HEK293 (cell line): ENCODE measurements at regions not wholly inside any gene's neighbourhood (a gene's known extent, or its start where the extent isn't known, plus 50 kb on each side); places are given as distances from the start of the nearest gene placed in this dataset.

Experiments
- CTCF ChIA-PET: fragments of 350-600 bp; formaldehyde crosslinking; extraction: SDS; loops from one replicate; lab custom pipeline; 2021; ENCODE audit warnings: antibody characterized with exemption; lab: Yijun Ruan, JAX
- POLR2A ChIA-PET: fragments of 300-600 bp; formaldehyde crosslinking; extraction: SDS; loops from one replicate; lab custom pipeline; 2020; ENCODE audit warnings: antibody characterized with exemption, inconsistent platforms; lab: Yijun Ruan, JAX
- H3K27ac ChIP-seq: fragments of 200-500 bp; sonication (Bioruptor generic); 2 replicates; pipeline ENCODE4 v1.5.1; 2014; ENCODE audit warnings: low read depth, low read length, control low read depth, inconsistent platforms; ENCODE audit errors: extremely low read depth
- H3K36me3 ChIP-seq, 2 experiments: fragments of 200-500 bp in 1 of 2; sonication (Bioruptor generic) in 1 of 2; 1 replicate in 1 of 2; 2 replicates in 1 of 2; pipeline ENCODE4 v1.5.1; 2014 to 2017; ENCODE audit warnings: inconsistent platforms in 2 of 2, low read length in 2 of 2; ENCODE audit not compliant: control insufficient read depth in 2 of 2, insufficient read depth in 1 of 2
- H3K4me1 ChIP-seq: fragments of 200-500 bp; sonication (Bioruptor generic); 2 replicates; pipeline ENCODE4 v1.5.1; 2014; ENCODE audit warnings: mild to moderate bottlenecking, low read length, inconsistent platforms; ENCODE audit not compliant: control insufficient read depth, insufficient read depth
- H3K4me3 ChIP-seq: 2 replicates; pipeline ENCODE4 v1.5.1; 2011; ENCODE audit warnings: low read depth, mild to moderate bottlenecking, control low read depth, low read length, moderate library complexity
- H3K9me3 ChIP-seq: fragments of 200-500 bp; sonication (Bioruptor generic); 2 replicates; pipeline ENCODE4 v1.5.1; 2014; ENCODE audit warnings: low read depth, low read length, inconsistent platforms; ENCODE audit not compliant: control insufficient read depth, insufficient read depth
- EGR2 ChIP-seq: fragments of 450-650 bp; formaldehyde crosslinking; IDR thresholded peaks from 2 replicates; pipeline ENCODE4 v1.5.1; 2016; ENCODE audit warnings: low read depth, missing biosample characterization, missing genetic modification characterization
- FEZF1 ChIP-seq: fragments of 450-650 bp; formaldehyde crosslinking; IDR thresholded peaks from 2 replicates; pipeline ENCODE4 v1.5.1; 2016; ENCODE audit warnings: missing biosample characterization, missing genetic modification characterization
- GLIS2 ChIP-seq: fragments of 450-650 bp; formaldehyde crosslinking; IDR thresholded peaks from 2 replicates; pipeline ENCODE4 v1.5.1; 2016; ENCODE audit warnings: missing biosample characterization, missing genetic modification characterization
- KLF7 ChIP-seq: fragments of 450-650 bp; formaldehyde crosslinking; IDR thresholded peaks from 2 replicates; pipeline ENCODE4 v1.5.1; 2016; ENCODE audit warnings: missing biosample characterization, missing genetic modification characterization, borderline replicate concordance
- ZBTB11 ChIP-seq: fragments of 450-650 bp; formaldehyde crosslinking; conservative IDR thresholded peaks from 2 replicates; pipeline ENCODE4 v1.5.1; 2016; ENCODE audit warnings: low read depth, missing biosample characterization, missing genetic modification characterization
- ZBTB7A ChIP-seq: fragments of 450-650 bp; formaldehyde crosslinking; IDR thresholded peaks from 2 replicates; pipeline ENCODE4 v1.5.1; 2016; ENCODE audit warnings: low read depth, missing biosample characterization, missing genetic modification characterization
- ZNF202 ChIP-seq: fragments of 450-650 bp; formaldehyde crosslinking; IDR thresholded peaks from 2 replicates; pipeline ENCODE4 v1.5.1; 2016; ENCODE audit warnings: missing biosample characterization, missing genetic modification characterization, borderline replicate concordance
- ZNF292 ChIP-seq: fragments of 450-650 bp; formaldehyde crosslinking; IDR thresholded peaks from 2 replicates; pipeline ENCODE4 v1.5.1; 2016; ENCODE audit warnings: low read depth, missing biosample characterization, missing genetic modification characterization, borderline replicate concordance
- ZNF366 ChIP-seq: fragments of 450-650 bp; formaldehyde crosslinking; conservative IDR thresholded peaks from 2 replicates; pipeline ENCODE4 v1.5.1; 2016; ENCODE audit warnings: missing biosample characterization, missing genetic modification characterization
- ZNF394 ChIP-seq: fragments of 450-650 bp; formaldehyde crosslinking; IDR thresholded peaks from 2 replicates; pipeline ENCODE4 v1.5.1; 2016; ENCODE audit warnings: missing biosample characterization, missing genetic modification characterization, mild to moderate bottlenecking, moderate library complexity, borderline replicate concordance
- ZNF423 ChIP-seq: fragments of 450-650 bp; formaldehyde crosslinking; IDR thresholded peaks from 2 replicates; pipeline ENCODE4 v1.5.1; 2016; ENCODE audit warnings: missing biosample characterization, missing genetic modification characterization
- ZNF561 ChIP-seq: fragments of 450-650 bp; IDR thresholded peaks from 2 replicates; pipeline ENCODE4 v1.5.1; 2018; ENCODE audit warnings: missing biosample characterization, missing genetic modification characterization, borderline replicate concordance
- ZNF76 ChIP-seq: fragments of 450-650 bp; formaldehyde crosslinking; IDR thresholded peaks from 2 replicates; pipeline ENCODE4; 2016; ENCODE audit warnings: low read depth, missing biosample characterization, missing genetic modification characterization, borderline replicate concordance
- ZNF768 ChIP-seq: fragments of 450-650 bp; formaldehyde crosslinking; IDR thresholded peaks from 2 replicates; pipeline ENCODE4 v1.5.1; 2018; ENCODE audit warnings: missing biosample characterization, mild to moderate bottlenecking, missing genetic modification characterization
- TF ChIP-seq, protein P1 (sequence below): fragments of 450-650 bp; formaldehyde crosslinking; IDR thresholded peaks from 2 replicates; pipeline ENCODE4 v1.5.1; 2017; ENCODE audit warnings: missing biosample characterization, missing genetic modification characterization
- TF ChIP-seq, protein P2 (sequence below): fragments of 450-650 bp; formaldehyde crosslinking; IDR thresholded peaks from 2 replicates; pipeline ENCODE4 v1.5.1; 2016; ENCODE audit warnings: missing biosample characterization, missing genetic modification characterization
- TF ChIP-seq, protein P3 (sequence below): fragments of 450-650 bp; formaldehyde crosslinking; IDR thresholded peaks from 2 replicates; pipeline ENCODE4 v1.5.1; 2016; ENCODE audit warnings: missing biosample characterization, missing genetic modification characterization
- TF ChIP-seq, protein P4 (sequence below): fragments of 450-650 bp; formaldehyde crosslinking; IDR thresholded peaks from 2 replicates; pipeline ENCODE4 v1.5.1; 2017; ENCODE audit warnings: missing biosample characterization, missing genetic modification characterization

DNA sequence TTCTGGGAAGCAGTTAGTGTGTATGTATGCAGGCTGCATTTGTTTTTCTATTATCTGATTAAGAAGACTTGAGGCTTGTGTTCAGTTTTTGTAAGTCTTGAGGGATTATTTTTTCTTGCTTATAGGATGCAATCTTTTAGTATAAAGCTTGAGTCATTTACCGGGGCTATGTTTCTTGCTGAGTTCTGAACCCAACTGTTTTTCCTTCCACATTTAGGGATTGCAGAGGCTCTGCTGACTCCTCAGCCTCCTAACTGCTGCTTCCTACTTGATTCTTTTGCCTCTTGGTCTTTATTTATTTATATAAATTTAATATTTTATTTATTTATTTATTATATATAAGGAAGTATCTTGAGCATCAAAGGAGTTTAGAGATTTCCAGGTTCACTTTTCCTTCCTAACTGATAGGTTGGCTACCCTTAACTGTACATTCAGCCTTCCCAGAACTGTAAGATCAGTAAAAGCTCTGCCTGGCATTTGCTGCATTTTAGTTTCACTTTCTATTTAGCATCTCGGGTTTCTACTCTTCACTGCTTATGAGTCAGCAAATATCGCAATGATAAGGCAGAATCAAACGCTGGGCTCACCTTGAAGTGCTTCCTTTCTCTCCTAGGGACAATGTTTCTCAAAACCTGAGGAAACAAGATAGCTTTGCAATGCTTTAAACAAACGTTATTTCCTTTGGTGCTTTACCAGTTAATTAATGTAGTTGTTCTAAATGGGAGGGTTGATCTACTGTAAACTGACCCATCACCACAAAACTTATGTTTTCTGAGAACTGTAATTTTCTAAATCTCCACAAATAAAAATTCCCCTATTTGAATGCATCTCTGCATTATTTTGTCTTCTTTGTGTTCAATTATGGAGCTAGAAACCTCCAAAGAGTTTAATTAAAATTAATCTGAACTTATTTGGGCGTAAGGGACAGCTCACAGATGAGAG lies 1183.7 kb upstream of the TMEM132C start (continued):
- TF ChIP-seq, protein P1, sequence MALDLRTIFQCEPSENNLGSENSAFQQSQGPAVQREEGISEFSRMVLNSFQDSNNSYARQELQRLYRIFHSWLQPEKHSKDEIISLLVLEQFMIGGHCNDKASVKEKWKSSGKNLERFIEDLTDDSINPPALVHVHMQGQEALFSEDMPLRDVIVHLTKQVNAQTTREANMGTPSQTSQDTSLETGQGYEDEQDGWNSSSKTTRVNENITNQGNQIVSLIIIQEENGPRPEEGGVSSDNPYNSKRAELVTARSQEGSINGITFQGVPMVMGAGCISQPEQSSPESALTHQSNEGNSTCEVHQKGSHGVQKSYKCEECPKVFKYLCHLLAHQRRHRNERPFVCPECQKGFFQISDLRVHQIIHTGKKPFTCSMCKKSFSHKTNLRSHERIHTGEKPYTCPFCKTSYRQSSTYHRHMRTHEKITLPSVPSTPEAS (tag by site-specific recombination): no peak
- TF ChIP-seq ZNF394 (tag by site-specific recombination) (no peak), ZBTB11 (no peak), EGR2 (tag by site-specific recombination) (no peak)
- TF ChIP-seq, protein P2, sequence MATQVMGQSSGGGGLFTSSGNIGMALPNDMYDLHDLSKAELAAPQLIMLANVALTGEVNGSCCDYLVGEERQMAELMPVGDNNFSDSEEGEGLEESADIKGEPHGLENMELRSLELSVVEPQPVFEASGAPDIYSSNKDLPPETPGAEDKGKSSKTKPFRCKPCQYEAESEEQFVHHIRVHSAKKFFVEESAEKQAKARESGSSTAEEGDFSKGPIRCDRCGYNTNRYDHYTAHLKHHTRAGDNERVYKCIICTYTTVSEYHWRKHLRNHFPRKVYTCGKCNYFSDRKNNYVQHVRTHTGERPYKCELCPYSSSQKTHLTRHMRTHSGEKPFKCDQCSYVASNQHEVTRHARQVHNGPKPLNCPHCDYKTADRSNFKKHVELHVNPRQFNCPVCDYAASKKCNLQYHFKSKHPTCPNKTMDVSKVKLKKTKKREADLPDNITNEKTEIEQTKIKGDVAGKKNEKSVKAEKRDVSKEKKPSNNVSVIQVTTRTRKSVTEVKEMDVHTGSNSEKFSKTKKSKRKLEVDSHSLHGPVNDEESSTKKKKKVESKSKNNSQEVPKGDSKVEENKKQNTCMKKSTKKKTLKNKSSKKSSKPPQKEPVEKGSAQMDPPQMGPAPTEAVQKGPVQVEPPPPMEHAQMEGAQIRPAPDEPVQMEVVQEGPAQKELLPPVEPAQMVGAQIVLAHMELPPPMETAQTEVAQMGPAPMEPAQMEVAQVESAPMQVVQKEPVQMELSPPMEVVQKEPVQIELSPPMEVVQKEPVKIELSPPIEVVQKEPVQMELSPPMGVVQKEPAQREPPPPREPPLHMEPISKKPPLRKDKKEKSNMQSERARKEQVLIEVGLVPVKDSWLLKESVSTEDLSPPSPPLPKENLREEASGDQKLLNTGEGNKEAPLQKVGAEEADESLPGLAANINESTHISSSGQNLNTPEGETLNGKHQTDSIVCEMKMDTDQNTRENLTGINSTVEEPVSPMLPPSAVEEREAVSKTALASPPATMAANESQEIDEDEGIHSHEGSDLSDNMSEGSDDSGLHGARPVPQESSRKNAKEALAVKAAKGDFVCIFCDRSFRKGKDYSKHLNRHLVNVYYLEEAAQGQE (tag by site-specific recombination): no peak
- TF ChIP-seq, all 188 proteins: peak for 0

DNA sequence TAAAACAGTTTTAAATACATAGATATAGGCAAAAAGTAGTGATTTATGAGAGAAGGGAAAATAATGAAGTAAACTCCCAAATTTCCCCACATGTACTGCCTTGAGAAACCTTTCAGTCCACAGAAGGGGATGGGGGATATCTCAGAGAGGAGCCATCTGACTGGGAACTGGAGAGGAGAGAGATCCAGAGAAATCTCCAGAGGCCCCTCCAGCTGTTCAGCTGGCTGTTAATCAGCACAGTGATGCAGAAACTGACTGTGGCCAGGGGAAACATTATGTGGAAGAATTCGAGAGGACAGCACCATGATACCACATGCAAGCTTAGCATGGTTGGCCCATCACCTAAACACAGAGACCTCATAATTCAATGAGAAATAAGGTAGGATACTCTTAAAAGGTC lies 1165.9 kb upstream of the TMEM132C start:
- POLR2A ChIA-PET: no interaction called here
- H3K4me3 ChIP-seq: no peak overlapping the region
- H3K36me3 ChIP-seq: no peaks in the 10 kb centered on the region
- no peaks in the 10 kb centered on the region for H3K4me1 ChIP-seq
- H3K27ac ChIP-seq: no peak overlapping the region
- CTCF ChIA-PET: interaction anchor here (0.5 kb wide), 1 partner anchor 34 kb away, joined by 3 read pairs; no protein-coding TSS in a partner anchor
- H3K9me3 ChIP-seq: no peaks in the 10 kb centered on the region
- TF ChIP-seq ZNF76 (no peak), ZNF561 (tag by site-specific recombination) (no peak), ZBTB7A (no peak), ZNF366 (tag by site-specific recombination) (no peak), ZNF292 (tag by site-specific recombination) (no peak), GLIS2 (tag by site-specific recombination) (no peak), ZNF202 (tag by site-specific recombination) (no peak), KLF7 (tag by site-specific recombination) (no peak), ZNF768 (no peak), ZNF423 (no peak), FEZF1 (tag by site-specific recombination) (no peak)
- TF ChIP-seq, protein P3, sequence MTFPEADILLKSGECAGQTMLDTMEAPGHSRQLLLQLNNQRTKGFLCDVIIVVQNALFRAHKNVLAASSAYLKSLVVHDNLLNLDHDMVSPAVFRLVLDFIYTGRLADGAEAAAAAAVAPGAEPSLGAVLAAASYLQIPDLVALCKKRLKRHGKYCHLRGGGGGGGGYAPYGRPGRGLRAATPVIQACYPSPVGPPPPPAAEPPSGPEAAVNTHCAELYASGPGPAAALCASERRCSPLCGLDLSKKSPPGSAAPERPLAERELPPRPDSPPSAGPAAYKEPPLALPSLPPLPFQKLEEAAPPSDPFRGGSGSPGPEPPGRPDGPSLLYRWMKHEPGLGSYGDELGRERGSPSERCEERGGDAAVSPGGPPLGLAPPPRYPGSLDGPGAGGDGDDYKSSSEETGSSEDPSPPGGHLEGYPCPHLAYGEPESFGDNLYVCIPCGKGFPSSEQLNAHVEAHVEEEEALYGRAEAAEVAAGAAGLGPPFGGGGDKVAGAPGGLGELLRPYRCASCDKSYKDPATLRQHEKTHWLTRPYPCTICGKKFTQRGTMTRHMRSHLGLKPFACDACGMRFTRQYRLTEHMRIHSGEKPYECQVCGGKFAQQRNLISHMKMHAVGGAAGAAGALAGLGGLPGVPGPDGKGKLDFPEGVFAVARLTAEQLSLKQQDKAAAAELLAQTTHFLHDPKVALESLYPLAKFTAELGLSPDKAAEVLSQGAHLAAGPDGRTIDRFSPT: no peak
- TF ChIP-seq, protein P4, sequence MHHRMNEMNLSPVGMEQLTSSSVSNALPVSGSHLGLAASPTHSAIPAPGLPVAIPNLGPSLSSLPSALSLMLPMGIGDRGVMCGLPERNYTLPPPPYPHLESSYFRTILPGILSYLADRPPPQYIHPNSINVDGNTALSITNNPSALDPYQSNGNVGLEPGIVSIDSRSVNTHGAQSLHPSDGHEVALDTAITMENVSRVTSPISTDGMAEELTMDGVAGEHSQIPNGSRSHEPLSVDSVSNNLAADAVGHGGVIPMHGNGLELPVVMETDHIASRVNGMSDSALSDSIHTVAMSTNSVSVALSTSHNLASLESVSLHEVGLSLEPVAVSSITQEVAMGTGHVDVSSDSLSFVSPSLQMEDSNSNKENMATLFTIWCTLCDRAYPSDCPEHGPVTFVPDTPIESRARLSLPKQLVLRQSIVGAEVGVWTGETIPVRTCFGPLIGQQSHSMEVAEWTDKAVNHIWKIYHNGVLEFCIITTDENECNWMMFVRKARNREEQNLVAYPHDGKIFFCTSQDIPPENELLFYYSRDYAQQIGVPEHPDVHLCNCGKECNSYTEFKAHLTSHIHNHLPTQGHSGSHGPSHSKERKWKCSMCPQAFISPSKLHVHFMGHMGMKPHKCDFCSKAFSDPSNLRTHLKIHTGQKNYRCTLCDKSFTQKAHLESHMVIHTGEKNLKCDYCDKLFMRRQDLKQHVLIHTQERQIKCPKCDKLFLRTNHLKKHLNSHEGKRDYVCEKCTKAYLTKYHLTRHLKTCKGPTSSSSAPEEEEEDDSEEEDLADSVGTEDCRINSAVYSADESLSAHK (tag by site-specific recombination): no peak
